ENCODE measurements at regions not wholly inside any gene's neighbourhood (a gene's known extent, or its start where the extent isn't known, plus 50 kb on each side); places are given as distances from the start of the nearest gene placed in this dataset.

- H3K36me3 ChIP-seq (ENCODE audit: control insufficient read depth, insufficient read depth, low read length) = no peaks in the 10 kb centered on the region
- no peaks in the 10 kb centered on the region for H3K4me1 ChIP-seq (ENCODE audit: control insufficient read depth, insufficient read depth, low read length)
- no peak overlapping the region for H3K27ac ChIP-seq (ENCODE audit: low read depth, low read length)
- no peak overlapping the region for H3K9ac ChIP-seq (ENCODE audit: low read depth, low read length)
- H3K27me3 ChIP-seq (ENCODE audit: control insufficient read depth, insufficient read depth, low read length) = no peaks in the 10 kb centered on the region
- no peaks in the 10 kb centered on the region for H3K9me3 ChIP-seq (ENCODE audit: control insufficient read depth, insufficient read depth, low read length)
- no peak overlapping the region for H3K4me3 ChIP-seq (ENCODE audit: low read depth, low read length)
Measured at GRCh38 chr11:32023370-32024305, 67.2 kb upstream of the RCN1 start.

- no peak overlapping the region for H3K9ac ChIP-seq (ENCODE audit: low read depth, low read length)
- H3K9me3 ChIP-seq (ENCODE audit: control insufficient read depth, insufficient read depth, low read length) = no peaks in the 10 kb centered on the region
- no peaks in the 10 kb centered on the region for H3K27me3 ChIP-seq (ENCODE audit: control insufficient read depth, insufficient read depth, low read length)
- no peaks in the 10 kb centered on the region for H3K4me1 ChIP-seq (ENCODE audit: control insufficient read depth, insufficient read depth, low read length)
- H3K4me3 ChIP-seq (ENCODE audit: low read depth, low read length) = no peak overlapping the region
- no peak overlapping the region for H3K27ac ChIP-seq (ENCODE audit: low read depth, low read length)
- no peaks in the 10 kb centered on the region for H3K36me3 ChIP-seq (ENCODE audit: control insufficient read depth, insufficient read depth, low read length)
Measured at GRCh38 chr11:32018672-32019071, 72.2 kb upstream of the RCN1 start.

DNA sequence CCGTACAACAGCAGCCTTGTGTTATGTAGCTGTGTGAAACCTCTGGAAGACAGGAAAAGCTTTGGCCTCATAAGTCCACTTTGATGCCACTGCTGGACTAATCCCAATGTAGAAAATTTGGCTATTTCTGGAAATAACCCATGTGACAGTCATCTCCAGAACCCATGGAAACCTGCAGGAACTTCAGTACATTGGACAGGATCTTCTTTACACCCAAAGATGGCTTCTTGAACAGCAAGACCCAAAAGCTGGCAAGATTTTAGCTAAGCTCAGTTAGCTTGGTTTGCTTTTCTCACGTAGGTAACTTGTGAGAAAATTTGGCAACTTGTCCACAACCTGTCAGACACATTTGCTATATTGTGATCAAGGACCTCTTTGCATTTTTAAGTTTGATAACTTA is 74.8 kb upstream of the RCN1 start:
- H3K9ac ChIP-seq (ENCODE audit: low read depth, low read length) = no peak overlapping the region
- no peaks in the 10 kb centered on the region for H3K4me1 ChIP-seq (ENCODE audit: control insufficient read depth, insufficient read depth, low read length)
- H3K36me3 ChIP-seq (ENCODE audit: control insufficient read depth, insufficient read depth, low read length) = no peaks in the 10 kb centered on the region
- H3K4me3 ChIP-seq (ENCODE audit: low read depth, low read length) = no peak overlapping the region
- H3K27me3 ChIP-seq (ENCODE audit: control insufficient read depth, insufficient read depth, low read length) = no peaks in the 10 kb centered on the region
- no peaks in the 10 kb centered on the region for H3K9me3 ChIP-seq (ENCODE audit: control insufficient read depth, insufficient read depth, low read length)
- no peak overlapping the region for H3K27ac ChIP-seq (ENCODE audit: low read depth, low read length)

GRCh38 chr11:32015427-32015826 is 75.4 kb upstream of the RCN1 start:
- H3K9ac ChIP-seq (ENCODE audit: low read depth, low read length) = no peak overlapping the region
- H3K36me3 ChIP-seq (ENCODE audit: control insufficient read depth, insufficient read depth, low read length) = no peaks in the 10 kb centered on the region
- no peaks in the 10 kb centered on the region for H3K4me1 ChIP-seq (ENCODE audit: control insufficient read depth, insufficient read depth, low read length)
- H3K27me3 ChIP-seq (ENCODE audit: control insufficient read depth, insufficient read depth, low read length) = no peaks in the 10 kb centered on the region
- no peak overlapping the region for H3K4me3 ChIP-seq (ENCODE audit: low read depth, low read length)
- H3K9me3 ChIP-seq (ENCODE audit: control insufficient read depth, insufficient read depth, low read length) = no peaks in the 10 kb centered on the region
- H3K27ac ChIP-seq (ENCODE audit: low read depth, low read length) = no peak overlapping the region

DNA sequence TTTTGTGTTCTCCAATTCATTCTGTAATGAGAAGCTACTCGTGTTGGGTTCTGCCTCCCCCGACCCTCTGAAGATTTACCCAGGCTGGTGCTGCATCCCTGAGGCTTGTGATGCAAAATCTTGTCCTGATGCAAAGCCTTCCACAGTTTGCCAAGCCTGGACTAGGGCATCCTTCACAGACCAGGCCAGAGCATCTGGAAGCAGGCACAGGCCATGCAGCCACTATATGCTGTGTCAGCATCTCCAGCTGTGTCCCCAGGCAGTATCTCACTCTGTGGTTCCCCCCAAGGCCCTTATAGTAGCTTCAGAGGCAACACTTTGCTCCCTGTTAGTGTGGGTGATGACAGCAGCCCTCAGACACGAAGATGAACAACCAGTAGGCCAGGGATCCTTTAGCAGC is 77.3 kb upstream of the RCN1 start:
- Histone ChIP-seq H3K27me3 (ENCODE audit: control insufficient read depth, insufficient read depth, low read length) (no peaks in the 10 kb centered on the region), H3K4me1 (ENCODE audit: control insufficient read depth, insufficient read depth, low read length) (peaks cover 9% of the 10 kb centered on the region; the same call in 1 of the 2 replicates), H3K9me3 (ENCODE audit: control insufficient read depth, insufficient read depth, low read length) (no peaks in the 10 kb centered on the region), H3K4me3 (ENCODE audit: low read depth, low read length) (no peak overlapping the region), H3K36me3 (ENCODE audit: control insufficient read depth, insufficient read depth, low read length) (no peaks in the 10 kb centered on the region), H3K9ac (ENCODE audit: low read depth, low read length) (no peak overlapping the region), H3K27ac (ENCODE audit: low read depth, low read length) (no peak overlapping the region)

DNA sequence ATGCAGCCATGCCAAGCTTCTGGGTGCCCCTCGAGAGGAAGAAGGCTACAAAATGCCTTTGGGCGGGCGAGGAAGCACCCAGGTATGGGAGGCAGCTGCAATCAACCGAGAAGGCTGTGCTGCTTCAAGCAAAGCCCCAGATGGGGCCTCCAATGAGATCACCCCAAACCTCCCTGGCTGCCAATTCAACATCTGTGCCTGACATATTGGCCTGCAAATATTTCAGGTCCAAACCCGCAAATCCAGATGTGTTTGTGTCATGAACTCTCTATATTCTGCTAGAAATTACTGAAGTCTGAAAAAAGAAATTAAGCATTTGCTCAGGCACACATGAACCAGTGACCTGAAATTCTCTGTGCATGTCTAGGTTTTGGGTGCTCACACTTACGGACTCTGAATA is 78.8 kb upstream of the RCN1 start:
- Histone ChIP-seq H3K27me3 (ENCODE audit: control insufficient read depth, insufficient read depth, low read length) (no peaks in the 10 kb centered on the region), H3K4me1 (ENCODE audit: control insufficient read depth, insufficient read depth, low read length) (peaks cover 9% of the 10 kb centered on the region; the same call in 1 of the 2 replicates)

GRCh38 chr11:32008880-32009551 is 81.9 kb upstream of the RCN1 start:
- Histone ChIP-seq H3K27ac (ENCODE audit: low read depth, low read length) (no peak overlapping the region), H3K4me3 (ENCODE audit: low read depth, low read length) (no peak overlapping the region), H3K9ac (ENCODE audit: low read depth, low read length) (no peak overlapping the region), H3K27me3 (ENCODE audit: control insufficient read depth, insufficient read depth, low read length) (no peaks in the 10 kb centered on the region), H3K36me3 (ENCODE audit: control insufficient read depth, insufficient read depth, low read length) (no peaks in the 10 kb centered on the region), H3K4me1 (ENCODE audit: control insufficient read depth, insufficient read depth, low read length) (peaks cover 9% of the 10 kb centered on the region; the same call in 1 of the 2 replicates), H3K9me3 (ENCODE audit: control insufficient read depth, insufficient read depth, low read length) (no peaks in the 10 kb centered on the region)

More for the DNA sequence above, 78.8 kb upstream of the RCN1 start:
- H3K9me3 ChIP-seq (ENCODE audit: control insufficient read depth, insufficient read depth, low read length) = no peaks in the 10 kb centered on the region
- H3K27ac ChIP-seq (ENCODE audit: low read depth, low read length) = no peak overlapping the region
- no peak overlapping the region for H3K4me3 ChIP-seq (ENCODE audit: low read depth, low read length)
- H3K36me3 ChIP-seq (ENCODE audit: control insufficient read depth, insufficient read depth, low read length) = no peaks in the 10 kb centered on the region
- H3K9ac ChIP-seq (ENCODE audit: low read depth, low read length) = no peak overlapping the region

GRCh38 chr11:32006799-32007388 is 84.0 kb upstream of the RCN1 start:
- no peak overlapping the region for H3K27ac ChIP-seq (ENCODE audit: low read depth, low read length)
- peaks cover 9% of the 10 kb centered on the region; the same call in 1 of the 2 replicates for H3K4me1 ChIP-seq (ENCODE audit: control insufficient read depth, insufficient read depth, low read length)
- no peaks in the 10 kb centered on the region for H3K27me3 ChIP-seq (ENCODE audit: control insufficient read depth, insufficient read depth, low read length)
- H3K9ac ChIP-seq (ENCODE audit: low read depth, low read length) = no peak overlapping the region
- no peaks in the 10 kb centered on the region for H3K36me3 ChIP-seq (ENCODE audit: control insufficient read depth, insufficient read depth, low read length)
- H3K4me3 ChIP-seq (ENCODE audit: low read depth, low read length) = no peak overlapping the region
- no peaks in the 10 kb centered on the region for H3K9me3 ChIP-seq (ENCODE audit: control insufficient read depth, insufficient read depth, low read length)

DNA sequence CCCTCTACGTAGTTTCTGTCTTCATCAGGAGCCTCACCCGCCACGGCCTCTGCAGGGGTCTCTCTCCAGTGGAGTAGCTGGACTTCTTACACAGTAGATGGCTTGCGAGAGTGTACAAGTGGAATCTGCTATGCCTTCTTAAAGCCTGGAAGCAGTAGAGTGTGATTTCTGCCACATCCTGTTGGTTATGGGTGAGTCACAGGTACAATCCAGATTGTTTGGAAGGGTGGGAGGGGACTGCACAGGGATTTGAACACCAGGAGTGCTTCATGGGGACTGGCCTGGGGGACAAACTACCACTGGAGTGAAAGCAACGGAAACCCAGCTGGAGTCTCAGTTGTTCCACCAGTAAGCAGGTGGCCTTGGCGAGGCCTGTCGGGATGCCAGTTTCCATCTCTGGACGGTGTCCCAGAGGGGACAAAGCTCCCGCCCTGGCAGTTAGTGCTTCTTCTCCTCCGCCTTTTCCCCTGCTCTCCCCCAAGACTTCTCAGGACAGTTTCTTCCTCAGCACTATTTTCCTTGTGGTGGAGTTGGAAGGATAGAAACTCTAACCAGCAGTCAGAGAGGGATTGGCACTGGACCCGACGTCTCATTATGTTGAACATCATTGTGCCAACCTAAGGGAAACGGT is 85.0 kb upstream of the RCN1 start:
- H3K27me3 ChIP-seq (ENCODE audit: control insufficient read depth, insufficient read depth, low read length) = no peaks in the 10 kb centered on the region
- no peak overlapping the region for H3K27ac ChIP-seq (ENCODE audit: low read depth, low read length)
- peaks cover 9% of the 10 kb centered on the region; the same call in 1 of the 2 replicates for H3K4me1 ChIP-seq (ENCODE audit: control insufficient read depth, insufficient read depth, low read length)
- no peak overlapping the region for H3K9ac ChIP-seq (ENCODE audit: low read depth, low read length)
- no peaks in the 10 kb centered on the region for H3K9me3 ChIP-seq (ENCODE audit: control insufficient read depth, insufficient read depth, low read length)
- H3K36me3 ChIP-seq (ENCODE audit: control insufficient read depth, insufficient read depth, low read length) = no peaks in the 10 kb centered on the region
- H3K4me3 ChIP-seq (ENCODE audit: low read depth, low read length) = no peak overlapping the region

- Histone ChIP-seq H3K27ac (ENCODE audit: low read depth, low read length) (no peak overlapping the region), H3K27me3 (ENCODE audit: control insufficient read depth, insufficient read depth, low read length) (no peaks in the 10 kb centered on the region), H3K36me3 (ENCODE audit: control insufficient read depth, insufficient read depth, low read length) (no peaks in the 10 kb centered on the region), H3K9me3 (ENCODE audit: control insufficient read depth, insufficient read depth, low read length) (no peaks in the 10 kb centered on the region), H3K4me1 (ENCODE audit: control insufficient read depth, insufficient read depth, low read length) (no peaks in the 10 kb centered on the region), H3K9ac (ENCODE audit: low read depth, low read length) (no peak overlapping the region), H3K4me3 (ENCODE audit: low read depth, low read length) (no peak overlapping the region)
Measured at GRCh38 chr11:32003335-32003734, 87.5 kb upstream of the RCN1 start.

Data from HUES48 (cell line).